ENCODE measurements at regions not wholly inside any gene's neighbourhood (a gene's known extent, or its start where the extent isn't known, plus 50 kb on each side); places are given as distances from the start of the nearest gene placed in this dataset.

GRCh38 chr2:239495175-239495574, 94.4 kb upstream of the HDAC4 start:
- no peaks in the 10 kb centered on the region for H3K9me3 ChIP-seq (ENCODE audit: severe bottlenecking)
- no peak overlapping the region for H3K4me3 ChIP-seq (ENCODE audit: severe bottlenecking)
- no peaks in the 10 kb centered on the region for H3K4me1 ChIP-seq (ENCODE audit: insufficient read depth, poor library complexity, severe bottlenecking)
- TF ChIP-seq CTCF (IDR thresholded peaks at IDR 0.05; ENCODE audit: poor library complexity, severe bottlenecking) = no peak
- no peak overlapping the region for H3K27ac ChIP-seq (ENCODE audit: poor library complexity, severe bottlenecking)
- ATAC-seq (ENCODE audit: low read depth) (no peak), DNase-seq (ENCODE audit: low spot score) (no peak)
- H3K36me3 ChIP-seq (ENCODE audit: low read depth) = no peaks in the 10 kb centered on the region
- no peaks in the 10 kb centered on the region for H3K27me3 ChIP-seq (ENCODE audit: insufficient read depth, poor library complexity, severe bottlenecking)

DNA sequence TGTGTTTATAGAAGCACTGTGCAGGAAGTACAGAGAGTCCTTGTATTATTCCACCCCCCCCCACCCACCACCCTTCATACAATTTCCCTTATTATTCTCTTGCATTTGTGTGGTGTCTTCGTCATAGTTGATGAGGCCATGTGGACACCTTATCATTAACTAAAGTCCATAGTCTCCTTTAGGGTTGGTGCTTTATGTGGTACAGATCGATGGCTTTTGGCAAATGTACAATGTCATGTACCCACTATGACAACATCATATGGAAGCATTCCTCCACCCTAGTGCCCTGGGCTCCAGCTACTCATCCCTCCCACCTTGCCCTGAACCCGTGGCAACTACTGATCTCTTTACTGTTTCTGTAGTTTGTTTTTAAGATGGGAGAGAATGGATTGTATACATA, 93.8 kb upstream of the HDAC4 start:
- DNase-seq (ENCODE audit: low spot score) (no peak), ATAC-seq (ENCODE audit: low read depth) (no peak)
- H3K27me3 ChIP-seq (ENCODE audit: insufficient read depth, poor library complexity, severe bottlenecking) = no peaks in the 10 kb centered on the region
- no peaks in the 10 kb centered on the region for H3K4me1 ChIP-seq (ENCODE audit: insufficient read depth, poor library complexity, severe bottlenecking)
- no peak for TF ChIP-seq CTCF (IDR thresholded peaks at IDR 0.05; ENCODE audit: poor library complexity, severe bottlenecking)
- no peak overlapping the region for H3K4me3 ChIP-seq (ENCODE audit: severe bottlenecking)
- no peaks in the 10 kb centered on the region for H3K9me3 ChIP-seq (ENCODE audit: severe bottlenecking)
- H3K27ac ChIP-seq (ENCODE audit: poor library complexity, severe bottlenecking) = no peak overlapping the region
- H3K36me3 ChIP-seq (ENCODE audit: low read depth) = no peaks in the 10 kb centered on the region

GRCh38 chr2:239489481-239489880, 88.7 kb upstream of the HDAC4 start:
- no peak for TF ChIP-seq CTCF (IDR thresholded peaks at IDR 0.05; ENCODE audit: poor library complexity, severe bottlenecking)
- peaks cover 11% of the 10 kb centered on the region for H3K27me3 ChIP-seq (ENCODE audit: insufficient read depth, poor library complexity, severe bottlenecking)
- no peak for DNase-seq (ENCODE audit: low spot score)
- no peaks in the 10 kb centered on the region for H3K9me3 ChIP-seq (ENCODE audit: severe bottlenecking)
- H3K4me1 ChIP-seq (ENCODE audit: insufficient read depth, poor library complexity, severe bottlenecking) = no peaks in the 10 kb centered on the region
- no peak overlapping the region for H3K27ac ChIP-seq (ENCODE audit: poor library complexity, severe bottlenecking)
- ATAC-seq (ENCODE audit: low read depth) = no peak
- H3K36me3 ChIP-seq (ENCODE audit: low read depth) = no peaks in the 10 kb centered on the region
- H3K4me3 ChIP-seq (ENCODE audit: severe bottlenecking) = no peak overlapping the region

GRCh38 chr2:239488125-239488524, 87.3 kb upstream of the HDAC4 start:
- Histone ChIP-seq H3K9me3 (ENCODE audit: severe bottlenecking) (no peaks in the 10 kb centered on the region), H3K27me3 (ENCODE audit: insufficient read depth, poor library complexity, severe bottlenecking) (peaks cover 11% of the 10 kb centered on the region), H3K27ac (ENCODE audit: poor library complexity, severe bottlenecking) (no peak overlapping the region)

DNA sequence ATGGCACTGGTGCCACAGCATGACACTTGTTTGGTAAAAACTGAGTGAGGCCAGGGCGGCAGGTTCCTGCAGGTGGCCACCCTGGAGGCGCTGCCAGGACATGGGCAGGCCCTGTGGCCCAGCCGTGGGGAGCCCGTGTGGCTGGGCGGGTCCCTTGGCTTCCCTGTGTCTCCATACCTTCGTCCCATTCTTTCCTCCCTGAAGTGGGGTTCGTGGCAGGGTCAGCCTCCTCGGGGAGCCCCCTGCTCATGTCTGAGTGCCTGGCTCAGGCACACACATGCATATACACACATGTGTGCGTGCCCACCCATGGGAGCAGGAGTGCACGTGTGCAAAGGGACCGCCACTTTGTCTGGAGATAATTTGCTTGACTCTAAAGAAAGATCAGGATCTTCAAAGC, 86.5 kb upstream of the HDAC4 start:
- Histone ChIP-seq H3K36me3 (ENCODE audit: low read depth) (no peaks in the 10 kb centered on the region), H3K27me3 (ENCODE audit: insufficient read depth, poor library complexity, severe bottlenecking) (peaks cover 11% of the 10 kb centered on the region), H3K4me3 (ENCODE audit: severe bottlenecking) (no peak overlapping the region), H3K9me3 (ENCODE audit: severe bottlenecking) (no peaks in the 10 kb centered on the region), H3K27ac (ENCODE audit: poor library complexity, severe bottlenecking) (no peak overlapping the region), H3K4me1 (ENCODE audit: insufficient read depth, poor library complexity, severe bottlenecking) (no peaks in the 10 kb centered on the region)
- ATAC-seq (ENCODE audit: low read depth) (no peak), DNase-seq (ENCODE audit: low spot score) (no peak)
- no peak for TF ChIP-seq CTCF (IDR thresholded peaks at IDR 0.05; ENCODE audit: poor library complexity, severe bottlenecking)

More at GRCh38 chr2:239488125-239488524, 87.3 kb upstream of the HDAC4 start:
- Histone ChIP-seq H3K4me1 (ENCODE audit: insufficient read depth, poor library complexity, severe bottlenecking) (no peaks in the 10 kb centered on the region), H3K36me3 (ENCODE audit: low read depth) (no peaks in the 10 kb centered on the region), H3K4me3 (ENCODE audit: severe bottlenecking) (no peak overlapping the region)
- no peak for ATAC-seq (ENCODE audit: low read depth)
- TF ChIP-seq CTCF (IDR thresholded peaks at IDR 0.05; ENCODE audit: poor library complexity, severe bottlenecking) = no peak
- DNase-seq (ENCODE audit: low spot score) = no peak
